ENCODE measurements at regions not wholly inside any gene's neighbourhood (a gene's known extent, or its start where the extent isn't known, plus 50 kb on each side); places are given as distances from the start of the nearest gene placed in this dataset.

DNA sequence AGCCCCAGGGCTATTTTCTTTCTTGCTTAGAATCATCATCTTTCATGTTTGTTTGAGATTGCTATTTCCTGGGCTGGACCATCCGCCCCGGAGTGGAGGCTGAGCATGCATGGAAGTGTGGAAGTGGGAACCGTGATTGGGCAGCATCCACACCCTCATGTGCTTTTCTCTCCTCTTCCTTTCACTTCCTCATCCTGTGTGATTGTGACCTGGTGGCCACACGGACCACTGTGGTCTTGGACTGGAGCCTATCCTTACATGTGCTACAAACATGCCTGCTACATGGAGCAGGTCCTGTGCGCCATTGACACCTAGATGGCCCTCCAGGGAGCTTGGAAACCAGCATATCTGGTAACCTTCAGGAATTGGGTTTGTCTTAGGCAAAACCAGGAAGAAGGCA, 175.9 kb upstream of the LCORL start:
- no peak overlapping the region for H3K27ac Mint-ChIP-seq
- no peaks in the 10 kb centered on the region for H3K9me3 Mint-ChIP-seq

More for the DNA sequence above, 175.9 kb upstream of the LCORL start:
- Histone ChIP-seq H3K23ac (ENCODE audit: insufficient read length, low read depth, low read length) (no peak overlapping the region), H3K23me2 (ENCODE audit: insufficient read length, low read depth, low read length, poor library complexity, severe bottlenecking) (no peaks in the 10 kb centered on the region), H4K8ac (replicated peaks; ENCODE audit: insufficient read length, low read depth, low read length) (no peak overlapping the region), H3K9me3 (ENCODE audit: control insufficient read depth, low read depth, low read length) (no peaks in the 10 kb centered on the region), H3K4me2 (ENCODE audit: insufficient read depth, insufficient read length, low read length) (no peak overlapping the region), H2BK120ac (ENCODE audit: low read depth, low read length, poor library complexity, severe bottlenecking) (no peak overlapping the region), H3T11ph (ENCODE audit: low read length) (no peak overlapping the region), H2BK15ac (ENCODE audit: low read depth, low read length) (no peak overlapping the region), H3K27me3 (ENCODE audit: insufficient read depth, low read length) (no peaks in the 10 kb centered on the region), H3K4me1 (ENCODE audit: insufficient read depth, low read length) (no peaks in the 10 kb centered on the region), H4K91ac (ENCODE audit: insufficient read length, low read depth, low read length) (no peak overlapping the region), H3K4ac (ENCODE audit: low read depth, low read length) (no peak overlapping the region), H2BK5ac (ENCODE audit: insufficient read length, low read length) (no peak overlapping the region), H2AFZ (ENCODE audit: low read length) (no peak overlapping the region), H2BK12ac (ENCODE audit: insufficient read length, low read depth, low read length) (no peak overlapping the region), H3K79me1 (ENCODE audit: insufficient read depth, low read depth, low read length, poor library complexity, severe bottlenecking) (no peaks in the 10 kb centered on the region), H3K79me2 (ENCODE audit: insufficient read depth, low read length) (no peaks in the 10 kb centered on the region), H3K14ac (ENCODE audit: insufficient read depth, low read length) (no peak overlapping the region), H3K9ac (ENCODE audit: extremely low read depth, insufficient read length, low read length) (no peak overlapping the region), H4K5ac (ENCODE audit: insufficient read length, low read depth, low read length) (no peak overlapping the region), H2BK20ac (ENCODE audit: low read depth, low read length, poor library complexity, severe bottlenecking) (no peak overlapping the region), H3K18ac (ENCODE audit: insufficient read length, low read depth, low read length) (no peak overlapping the region), H2AK5ac (ENCODE audit: insufficient read length, low read length) (no peak overlapping the region), H3K27ac (ENCODE audit: insufficient read length, low read depth, low read length) (no peak overlapping the region), H4K20me1 (ENCODE audit: control insufficient read depth, insufficient read depth, insufficient read length) (no peaks in the 10 kb centered on the region), H3K56ac (ENCODE audit: insufficient read length, low read depth, low read length) (no peak overlapping the region)
- Mint-ChIP-seq H3K4me1 (peaks cover 25 to 29% of the 10 kb centered on the region in 2 experiments), H3K27me3 (ENCODE audit: low read depth) (no peaks in the 10 kb centered on the region; the same call in 1 of the 2 replicates), H3K4me3 (no peak overlapping the region), H3K36me3 (ENCODE audit: insufficient read depth in 1 of 3, low read depth in 3 of 3) (no peaks in the 10 kb centered on the region)
- WGBS (ENCODE audit: extremely low coverage, insufficient read length, low lambda C conversion rate) = no CpG with 5 or more reads among the region's 5 CpGs
- no peak for DNase-seq
- TF ChIP-seq, protein P1, sequence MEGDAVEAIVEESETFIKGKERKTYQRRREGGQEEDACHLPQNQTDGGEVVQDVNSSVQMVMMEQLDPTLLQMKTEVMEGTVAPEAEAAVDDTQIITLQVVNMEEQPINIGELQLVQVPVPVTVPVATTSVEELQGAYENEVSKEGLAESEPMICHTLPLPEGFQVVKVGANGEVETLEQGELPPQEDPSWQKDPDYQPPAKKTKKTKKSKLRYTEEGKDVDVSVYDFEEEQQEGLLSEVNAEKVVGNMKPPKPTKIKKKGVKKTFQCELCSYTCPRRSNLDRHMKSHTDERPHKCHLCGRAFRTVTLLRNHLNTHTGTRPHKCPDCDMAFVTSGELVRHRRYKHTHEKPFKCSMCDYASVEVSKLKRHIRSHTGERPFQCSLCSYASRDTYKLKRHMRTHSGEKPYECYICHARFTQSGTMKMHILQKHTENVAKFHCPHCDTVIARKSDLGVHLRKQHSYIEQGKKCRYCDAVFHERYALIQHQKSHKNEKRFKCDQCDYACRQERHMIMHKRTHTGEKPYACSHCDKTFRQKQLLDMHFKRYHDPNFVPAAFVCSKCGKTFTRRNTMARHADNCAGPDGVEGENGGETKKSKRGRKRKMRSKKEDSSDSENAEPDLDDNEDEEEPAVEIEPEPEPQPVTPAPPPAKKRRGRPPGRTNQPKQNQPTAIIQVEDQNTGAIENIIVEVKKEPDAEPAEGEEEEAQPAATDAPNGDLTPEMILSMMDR (conservative IDR thresholded peaks at IDR 0.05) = no peak
